NOMO-1 treated with dmso at 0.1 percent for 144 hours (cell line): ENCODE measurements at regions not wholly inside any gene's neighbourhood (a gene's known extent, or its start where the extent isn't known, plus 50 kb on each side); places are given as distances from the start of the nearest gene placed in this dataset.

ENCODE experiments used
- DNase-seq: peaks from one replicate; lab custom pipeline; 2025; ENCODE audit not compliant: unreplicated experiment; lab: John Stamatoyannopoulos, UW

GRCh38 chr2:88283886-88284592 is 113.9 kb downstream of the THNSL2 start:
- no peak for DNase-seq

GRCh38 chr2:88281302-88282217 is 111.4 kb downstream of the THNSL2 start:
- peak; percentile 84 for DNase-seq

- no peak for DNase-seq
These were observed 99.7 kb downstream of the THNSL2 start for GRCh38 chr2:88269836-88270235.

GRCh38 chr2:88265352-88266303 is 95.5 kb downstream of the THNSL2 start:
- DNase-seq: peak; percentile 4

GRCh38 chr2:88263861-88264260 is 93.7 kb downstream of the THNSL2 start:
- DNase-seq: no peak

GRCh38 chr2:88261725-88262124 is 91.6 kb downstream of the THNSL2 start:
- DNase-seq: no peak

- DNase-seq: no peak
These were observed 88.1 kb downstream of the THNSL2 start for GRCh38 chr2:88258208-88258607.

GRCh38 chr2:88254437-88255091 is 84.4 kb downstream of the THNSL2 start:
- no peak for DNase-seq

GRCh38 chr2:88253997-88254396 is 83.9 kb downstream of the THNSL2 start:
- DNase-seq: no peak

GRCh38 chr2:88253375-88253774 is 83.2 kb downstream of the THNSL2 start:
- DNase-seq: no peak

GRCh38 chr2:88252646-88253045 is 82.5 kb downstream of the THNSL2 start:
- no peak for DNase-seq

GRCh38 chr2:88252111-88252510 is 82.0 kb downstream of the THNSL2 start:
- DNase-seq: no peak

GRCh38 chr2:88250404-88250803 is 80.3 kb downstream of the THNSL2 start:
- no peak for DNase-seq

- DNase-seq: no peak
These were observed 78.2 kb downstream of the THNSL2 start for GRCh38 chr2:88248280-88248828.

GRCh38 chr2:88247531-88247930 is 77.4 kb downstream of the THNSL2 start:
- no peak for DNase-seq

GRCh38 chr2:88245109-88245508 is 75.0 kb downstream of the THNSL2 start:
- no peak for DNase-seq

- DNase-seq: peak; percentile 27
These were observed 69.6 kb downstream of the THNSL2 start for GRCh38 chr2:88239781-88240180.

GRCh38 chr2:88236666-88237065 is 66.5 kb downstream of the THNSL2 start:
- DNase-seq: no peak
